CD4-positive, alpha-beta T cell treated with Interleukin-10 for 1 hour (primary cell): ENCODE measurements at regions not wholly inside any gene's neighbourhood (a gene's known extent, or its start where the extent isn't known, plus 50 kb on each side); places are given as distances from the start of the nearest gene placed in this dataset.

ENCODE experiments used
- DNase-seq: peaks from one replicate; pipeline ENCODE4 v3.0.0-alpha.2; 2020

DNA sequence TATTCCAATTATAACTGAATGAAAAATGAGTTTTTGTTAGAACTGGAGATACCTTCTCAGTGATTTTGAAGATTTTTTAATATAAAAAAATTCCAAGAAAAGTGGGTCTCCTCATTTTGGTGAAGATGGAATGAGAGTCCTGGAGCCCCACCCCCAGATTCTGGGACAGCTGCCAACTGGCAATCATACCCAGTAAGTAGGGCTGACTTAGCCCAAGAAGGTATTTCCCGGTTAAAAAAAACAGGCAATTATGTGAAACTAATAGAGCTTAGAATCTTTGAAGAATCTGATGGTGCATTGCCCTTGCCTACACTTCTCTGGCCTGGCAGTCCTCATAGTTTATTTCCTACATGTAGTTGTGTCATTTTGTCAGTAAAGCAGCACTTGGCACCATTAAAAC, 52.8 kb upstream of the VWDE start:
- DNase-seq = no peak

GRCh38 chr7:12458520-12459131, 55.0 kb upstream of the VWDE start:
- peak; percentile 46 for DNase-seq

DNA sequence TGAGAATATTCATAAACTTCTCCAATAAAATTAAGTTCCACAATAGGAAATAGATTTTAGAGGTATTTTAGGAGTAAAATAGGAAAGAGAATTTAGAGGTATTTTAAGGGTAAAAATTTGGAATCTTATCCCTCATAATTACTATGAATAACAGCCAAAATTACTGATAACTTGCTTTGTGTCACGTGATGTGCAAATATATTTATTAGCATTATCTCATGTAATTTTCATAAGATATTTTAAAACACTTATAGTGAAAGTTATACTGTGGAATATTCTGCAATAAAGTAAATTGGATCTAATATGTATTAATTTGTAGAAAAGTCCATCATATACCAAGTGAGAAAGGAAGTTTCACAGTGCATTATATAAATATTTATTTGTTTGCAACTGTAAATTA, 64.2 kb upstream of the VWDE start:
- DNase-seq = no peak

DNA sequence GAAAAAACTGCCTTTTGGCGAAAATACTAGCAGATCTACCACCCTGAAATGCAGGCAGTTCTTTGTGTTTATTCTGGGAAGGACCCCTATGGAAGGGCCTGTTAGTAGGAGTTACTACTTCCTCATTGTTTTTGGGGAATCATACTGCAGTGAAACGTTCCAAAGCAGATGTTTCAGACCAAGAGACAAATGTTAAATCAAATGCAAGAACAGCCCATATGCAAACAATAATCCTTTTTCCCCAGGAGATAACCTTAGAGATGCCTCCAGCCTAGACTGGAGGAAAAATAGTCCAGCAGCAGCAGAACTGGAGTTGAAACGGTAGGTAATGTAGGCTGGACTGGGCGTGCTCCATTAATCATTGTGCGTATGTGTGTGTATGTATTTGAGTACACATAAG, 65.9 kb upstream of the VWDE start:
- no peak for DNase-seq

- no peak for DNase-seq
These were observed 67.3 kb upstream of the VWDE start for GRCh38 chr7:12470930-12471329.

DNA sequence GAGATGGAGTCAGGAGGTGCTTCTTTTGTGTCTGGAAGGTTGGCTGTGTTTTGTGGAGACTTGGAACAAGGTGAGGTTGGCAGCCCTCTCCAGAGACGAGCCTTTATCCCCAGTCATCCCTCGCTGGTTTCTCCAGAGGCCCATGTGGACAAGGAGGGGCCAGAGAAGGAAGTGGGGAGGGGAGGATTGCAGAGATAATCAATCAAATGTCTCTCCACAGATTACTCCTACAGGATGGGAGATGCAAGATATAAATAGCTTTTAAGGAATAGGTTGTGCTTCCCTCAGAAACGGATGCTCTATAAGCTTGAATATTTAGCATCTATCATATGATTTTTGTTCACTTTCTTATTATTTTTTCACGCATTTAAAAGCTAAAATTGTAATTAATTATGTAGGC, 70.4 kb upstream of the VWDE start:
- DNase-seq = no peak

DNA sequence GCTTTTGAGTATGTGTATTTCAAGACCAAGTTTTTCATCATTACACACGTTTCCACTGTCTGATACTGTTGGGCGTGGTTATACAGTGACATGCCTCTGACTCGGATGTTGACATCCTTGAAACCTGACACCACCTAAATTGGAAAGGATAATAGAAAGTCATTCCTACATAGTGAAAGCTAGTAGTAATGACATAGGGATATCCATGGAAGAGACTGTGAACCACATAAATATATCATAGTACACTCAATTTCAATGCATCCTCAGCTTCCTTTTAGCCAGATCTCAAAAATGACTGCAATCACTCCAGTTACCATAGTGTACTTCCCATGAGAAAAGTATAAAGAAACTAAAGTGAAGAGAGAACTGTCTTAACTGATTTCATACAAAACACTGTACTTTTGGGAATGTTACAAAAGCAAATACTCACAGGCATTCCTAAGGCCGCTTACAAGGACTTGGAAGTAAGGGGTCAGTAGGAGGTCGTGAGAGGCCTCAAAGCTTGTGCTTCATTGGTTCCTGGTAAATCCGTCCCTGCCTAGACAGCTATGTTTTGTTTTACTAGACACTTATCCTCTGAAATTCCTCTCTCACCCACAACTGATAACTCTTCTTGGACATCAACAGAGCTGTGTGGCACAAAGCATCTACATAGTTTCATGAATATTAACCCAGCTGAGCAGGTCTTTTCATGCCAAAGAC, 71.8 kb upstream of the VWDE start:
- DNase-seq = no peak

GRCh38 chr7:12477620-12478019, 74.0 kb upstream of the VWDE start:
- no peak for DNase-seq

DNA sequence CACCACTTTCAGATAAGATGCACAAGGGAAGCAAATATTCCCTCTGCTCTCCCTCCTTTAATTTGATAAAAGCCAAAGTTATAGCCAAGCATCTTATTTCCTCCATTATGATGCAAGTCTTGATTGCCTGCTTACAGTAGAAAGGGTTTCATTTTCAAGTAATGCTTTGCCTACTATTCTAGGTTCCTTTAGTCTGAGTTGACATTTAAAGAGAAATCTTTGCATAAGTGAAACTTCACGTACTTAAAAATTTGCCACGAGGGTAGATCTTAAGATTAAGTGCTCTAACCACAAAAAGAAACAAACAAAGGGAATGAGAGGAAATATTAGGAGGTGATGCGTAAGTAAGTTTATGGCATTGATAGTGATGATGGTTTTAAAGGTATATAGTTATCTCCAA, 78.1 kb upstream of the VWDE start:
- DNase-seq = no peak

- no peak for DNase-seq
These were observed 82.2 kb upstream of the VWDE start for GRCh38 chr7:12485845-12486244.

DNA sequence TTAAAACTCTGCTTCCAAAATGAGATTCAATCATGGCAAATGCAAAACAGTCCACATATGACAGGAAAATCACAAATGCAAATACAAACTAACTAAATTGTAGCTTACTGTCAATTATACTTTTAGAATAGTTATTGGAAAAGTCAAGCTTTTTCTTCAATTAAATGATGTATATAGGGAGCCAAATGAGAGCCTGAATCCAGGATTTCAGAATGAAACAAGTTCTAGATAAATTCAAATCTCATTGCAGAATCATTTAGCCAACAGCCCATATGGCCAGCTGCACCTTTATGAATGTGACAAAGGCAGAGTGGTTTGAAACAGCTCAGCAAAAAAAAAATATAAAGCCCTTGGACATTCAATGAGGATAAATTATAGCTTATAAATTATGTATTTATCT, 82.2 kb upstream of the SCIN start:
- DNase-seq = no peak

GRCh38 chr7:12490107-12490688, 80.3 kb upstream of the SCIN start:
- DNase-seq = peak; percentile 32

DNA sequence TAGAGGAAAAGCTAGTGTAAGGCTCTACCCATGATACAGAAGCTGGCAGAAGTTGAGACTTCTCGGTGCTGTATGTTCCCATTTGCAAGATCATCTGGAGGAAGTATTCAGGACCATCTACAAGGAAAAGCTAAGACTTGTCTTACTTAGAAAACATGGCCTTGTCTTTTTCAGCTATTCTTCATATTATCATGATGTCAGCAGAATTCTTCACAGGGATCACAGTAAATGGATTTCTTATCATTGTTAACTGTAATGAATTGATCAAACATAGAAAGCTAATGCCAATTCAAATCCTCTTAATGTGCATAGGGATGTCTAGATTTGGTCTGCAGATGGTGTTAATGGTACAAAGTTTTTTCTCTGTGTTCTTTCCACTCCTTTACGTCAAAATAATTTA, 79.6 kb upstream of the SCIN start:
- no peak for DNase-seq

DNA sequence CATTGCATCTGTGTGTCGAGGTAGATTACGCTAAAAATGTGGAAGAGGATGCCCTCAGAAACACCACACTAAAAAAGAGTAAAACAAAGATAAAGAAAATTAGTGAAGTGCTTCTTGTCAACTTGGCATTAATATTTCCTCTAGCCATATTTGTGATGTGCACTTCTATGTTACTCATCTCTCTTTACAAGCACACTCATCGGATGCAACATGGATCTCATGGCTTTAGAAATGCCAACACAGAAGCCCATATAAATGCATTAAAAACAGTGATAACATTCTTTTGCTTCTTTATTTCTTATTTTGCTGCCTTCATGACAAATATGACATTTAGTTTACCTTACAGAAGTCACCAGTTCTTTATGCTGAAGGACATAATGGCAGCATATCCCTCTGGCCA, 79.0 kb upstream of the SCIN start:
- no peak for DNase-seq

DNA sequence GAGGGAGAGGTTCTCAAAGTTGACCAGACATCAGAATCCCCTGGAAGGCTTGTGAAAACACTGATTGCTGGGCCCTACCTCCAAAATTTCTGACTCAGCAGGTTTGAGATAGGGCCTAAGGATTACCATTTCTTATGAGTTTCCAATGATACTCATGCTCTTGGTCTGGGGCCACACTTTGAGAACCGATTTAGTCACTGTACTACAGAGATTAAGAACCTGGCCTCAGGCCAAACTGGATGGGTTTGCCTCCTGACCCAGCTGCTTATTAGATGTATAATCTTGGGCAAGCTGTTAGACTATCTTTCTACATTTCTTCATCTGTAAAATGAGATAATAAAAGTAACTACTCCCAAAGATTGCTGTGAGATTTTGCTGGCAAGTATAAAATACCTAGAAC, 77.1 kb upstream of the SCIN start:
- DNase-seq = no peak

DNA sequence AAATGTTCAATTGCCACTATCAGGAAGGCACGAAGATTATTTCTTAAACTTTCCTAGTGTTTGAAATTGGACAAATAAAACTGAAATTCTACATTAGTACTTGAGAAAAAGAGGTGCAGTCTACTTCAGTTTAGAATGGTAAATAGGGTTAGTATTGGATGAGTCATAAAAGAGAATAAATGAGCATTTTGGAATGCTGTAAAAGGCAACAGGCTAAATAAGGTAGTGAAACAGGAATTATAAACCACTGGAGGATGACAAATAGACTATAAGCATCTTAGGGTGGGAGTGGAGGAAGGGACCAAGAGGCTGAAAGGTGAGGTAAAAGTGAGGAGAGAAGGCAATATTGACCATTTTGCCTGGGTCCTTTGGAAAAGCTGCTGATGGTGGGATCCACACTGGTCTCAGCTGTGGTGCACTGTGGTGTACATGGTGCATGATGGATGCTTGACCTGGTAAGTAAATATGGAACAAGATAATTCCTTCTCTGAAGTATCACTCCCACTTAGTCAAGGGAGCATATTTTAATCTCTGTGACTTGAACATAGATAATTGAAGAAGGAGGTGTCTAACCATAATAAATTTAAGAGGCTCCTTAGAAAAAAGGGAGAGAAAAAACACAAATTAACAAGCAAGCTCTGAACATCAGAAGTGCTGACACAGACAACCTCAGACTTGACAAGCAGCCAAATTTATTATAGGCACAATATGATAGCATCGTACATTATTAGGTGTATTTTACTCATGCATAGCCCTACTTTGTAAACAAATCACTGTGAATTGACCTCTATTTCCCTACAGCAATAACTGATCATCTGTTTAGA, 76.4 kb upstream of the SCIN start:
- no peak for DNase-seq

DNA sequence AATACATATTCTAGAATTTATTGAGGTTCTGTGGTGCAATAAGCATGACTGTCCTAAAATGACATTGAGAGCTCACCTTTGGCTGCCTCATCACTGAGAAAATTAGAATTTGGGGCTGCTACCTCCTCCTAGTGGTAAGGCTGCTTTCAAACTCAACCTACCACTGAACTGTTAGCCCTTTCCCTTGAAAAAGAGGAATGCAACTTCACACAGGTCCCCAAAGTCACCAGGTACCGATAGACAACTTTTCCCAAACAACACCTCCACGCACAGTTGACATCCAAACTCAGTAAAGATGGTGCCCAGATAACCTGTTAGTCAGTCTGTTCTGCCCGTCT, 75.9 kb upstream of the SCIN start:
- DNase-seq = no peak

GRCh38 chr7:12496901-12497674, 73.4 kb upstream of the SCIN start:
- DNase-seq = peak; percentile 34

GRCh38 chr7:12504149-12504548, 66.4 kb upstream of the SCIN start:
- DNase-seq = no peak

DNA sequence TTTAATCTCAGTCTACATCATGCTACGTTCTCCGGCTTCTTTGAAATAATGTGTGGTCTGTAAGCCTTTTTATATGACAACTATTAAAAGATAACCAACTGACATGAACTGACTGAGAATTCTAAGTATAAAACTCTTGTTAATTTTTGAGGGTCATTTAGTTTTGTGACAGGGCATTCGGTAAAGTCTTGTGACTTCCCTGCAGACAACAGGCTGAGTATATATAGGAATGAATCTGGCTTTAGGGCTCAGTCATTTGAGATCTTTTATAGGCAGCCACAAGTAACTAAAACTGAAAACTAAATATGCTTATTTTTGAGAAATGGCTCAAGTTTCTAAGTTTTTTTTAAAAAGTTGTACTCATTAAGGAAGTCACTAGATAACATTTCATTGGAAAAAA, 62.5 kb upstream of the SCIN start:
- DNase-seq = no peak

DNA sequence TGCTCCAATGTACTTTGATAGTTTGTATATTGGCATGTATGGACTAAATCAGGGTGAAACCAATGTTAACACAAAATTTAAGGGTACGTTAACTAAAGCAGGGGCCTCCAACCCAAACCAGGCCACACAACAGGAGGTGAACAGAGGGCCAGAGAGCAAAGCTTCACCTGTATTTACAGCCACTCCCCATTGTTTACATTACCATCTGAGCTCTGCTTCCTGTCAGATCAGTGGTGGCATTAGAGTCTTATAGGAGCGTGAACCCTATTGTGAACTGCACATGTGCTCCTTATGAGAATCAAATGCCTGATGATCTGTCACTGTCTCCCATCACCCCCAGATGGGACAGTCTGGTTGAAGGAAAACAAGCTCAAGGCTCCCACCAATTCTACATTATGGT, 62.0 kb upstream of the SCIN start:
- no peak for DNase-seq

- DNase-seq = no peak
These were observed 53.1 kb upstream of the SCIN start for GRCh38 chr7:12517451-12517850.
